ENCODE measurements at regions not wholly inside any gene's neighbourhood (a gene's known extent, or its start where the extent isn't known, plus 50 kb on each side); places are given as distances from the start of the nearest gene placed in this dataset.
"Not testable (repeated sequence)": the region's sequence is repeated elsewhere in the genome, so short reads cannot be mapped to it uniquely, and the experiment has no call there.

DNA sequence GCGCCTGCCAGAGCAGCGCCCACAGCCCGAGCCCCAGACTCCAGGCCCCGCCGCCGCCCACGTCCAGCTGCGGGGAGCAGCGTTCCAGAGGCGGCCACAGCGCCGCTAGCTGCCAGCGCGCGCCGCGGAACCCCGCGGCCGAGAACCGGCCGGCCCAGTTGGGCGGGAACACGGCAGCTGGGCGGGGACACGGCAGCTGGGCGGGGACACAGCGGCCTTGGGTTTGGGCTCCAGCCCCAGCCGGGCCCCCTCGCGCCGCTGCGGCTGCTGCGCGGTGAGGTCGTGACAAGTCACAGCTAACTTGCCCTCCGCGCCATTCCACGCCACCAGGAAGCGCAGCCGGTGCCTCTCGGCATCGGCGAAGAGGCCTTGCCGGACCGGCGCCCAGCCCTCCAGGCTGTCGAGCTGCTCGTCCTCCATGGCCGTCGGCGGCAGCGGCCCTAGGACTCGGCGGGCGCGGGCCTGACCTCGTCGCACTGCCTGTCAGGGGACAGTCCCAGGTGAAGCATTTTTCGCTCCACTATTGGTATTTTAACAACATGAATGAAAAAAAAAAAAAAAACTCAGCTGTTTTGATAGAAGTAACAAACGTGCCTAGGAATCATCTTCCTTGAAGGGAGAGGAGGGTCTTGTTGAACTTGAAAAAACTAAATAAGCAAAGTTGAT lies 56.6 kb upstream of the GOLGA8N start:
- DNase-seq (ENCODE audit: low spot score): peak; percentile 6

DNA sequence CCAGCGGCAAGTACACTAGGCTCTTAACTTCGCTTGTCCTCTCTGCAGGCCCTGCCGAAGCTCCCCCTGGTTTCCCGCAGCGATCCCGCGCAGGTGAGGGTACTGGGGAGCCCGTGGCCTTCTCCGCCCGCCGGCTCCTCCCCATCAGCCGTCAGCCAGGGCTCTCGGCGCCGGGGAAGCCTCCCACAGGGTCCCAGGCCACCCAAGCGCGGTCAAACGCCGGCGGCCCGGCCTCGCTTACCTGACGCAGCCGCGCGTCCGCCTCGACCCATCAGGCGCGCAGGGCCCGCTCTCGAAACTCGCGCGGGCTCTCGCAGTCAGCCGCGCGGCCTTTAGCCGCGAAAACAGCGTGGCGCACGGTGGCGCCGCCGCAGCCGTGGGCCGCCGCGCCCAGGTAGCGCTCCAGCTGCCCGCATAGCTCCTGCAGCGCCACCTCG lies 57.2 kb upstream of the GOLGA8N start:
- not testable (repeated sequence) for DNase-seq (ENCODE audit: low spot score)

DNA sequence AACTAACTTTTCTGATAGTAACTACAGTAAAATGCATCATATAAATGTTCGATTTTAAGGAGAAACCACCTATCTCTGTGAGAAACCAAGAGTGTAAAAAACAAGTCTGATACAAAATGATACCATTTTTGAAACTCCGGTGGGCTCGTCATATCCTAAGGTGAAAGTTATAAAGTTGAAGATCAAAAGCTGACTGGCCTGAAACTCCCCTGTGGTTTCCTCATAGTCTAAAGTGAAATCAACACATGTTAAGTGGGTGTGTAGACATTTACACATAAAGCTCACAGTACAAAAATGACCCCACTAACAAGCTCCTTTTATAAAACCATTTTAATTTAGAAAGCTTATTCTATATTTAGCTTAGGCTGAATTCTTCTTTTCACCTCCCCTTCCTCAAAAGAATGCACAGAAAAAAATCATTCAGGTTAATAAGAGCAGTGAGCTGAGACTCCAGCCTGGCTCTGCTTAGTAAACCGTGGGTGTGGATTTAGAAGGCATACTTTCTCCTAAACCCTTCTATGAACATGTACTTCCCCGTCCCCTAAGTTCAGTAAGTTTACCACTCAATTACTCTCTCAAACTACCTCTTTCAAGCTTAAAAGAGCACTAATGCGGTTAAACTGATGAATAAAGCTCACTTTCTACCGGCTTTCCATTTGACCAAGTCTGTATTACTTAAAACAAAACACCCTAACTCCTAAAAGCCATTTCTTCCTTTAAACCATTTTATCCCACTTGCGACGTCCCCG lies 57.9 kb upstream of the GOLGA8N start:
- DNase-seq (ENCODE audit: low spot score): not testable (repeated sequence)

DNA sequence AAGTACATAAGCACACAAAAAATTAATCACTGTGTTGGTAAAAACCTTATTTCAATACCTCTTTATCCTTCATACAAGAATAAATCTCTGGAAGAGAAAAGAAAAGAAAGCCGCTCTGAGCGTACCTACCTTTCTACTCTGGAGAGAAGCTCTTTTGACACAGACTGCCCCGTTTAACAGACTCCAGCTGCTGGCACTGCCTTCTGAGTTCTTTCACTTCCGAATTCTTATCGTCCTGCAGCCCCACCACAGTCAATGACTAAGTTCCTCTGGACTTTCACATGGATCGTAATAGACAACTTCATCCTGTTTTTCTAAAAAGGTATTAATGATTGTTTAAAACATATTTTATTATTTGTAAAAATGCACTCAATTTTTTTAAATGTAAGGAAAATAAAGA lies 67.5 kb upstream of the GOLGA8O start:
- DNase-seq (ENCODE audit: low spot score): not testable (repeated sequence)

DNA sequence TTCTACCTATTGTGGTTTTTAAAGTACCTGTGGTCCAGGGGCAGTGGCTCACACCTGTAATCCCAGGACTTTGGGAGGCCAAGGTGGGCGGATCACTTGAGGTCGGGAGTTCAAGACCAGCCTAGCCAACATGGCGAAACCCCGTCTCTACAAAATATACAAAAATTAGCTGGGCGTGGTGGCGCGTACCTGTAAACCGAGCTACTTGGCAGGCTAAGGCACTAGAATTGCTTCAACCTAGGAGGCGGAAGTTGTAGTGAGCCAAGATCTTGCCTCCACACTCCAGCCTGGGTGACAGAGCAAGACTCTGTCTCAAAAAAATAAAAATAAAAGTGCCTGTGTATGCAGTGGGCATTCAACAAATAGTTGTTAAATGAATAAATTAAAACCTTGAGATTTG lies 67.0 kb upstream of the GOLGA8O start:
- not testable (repeated sequence) for DNase-seq (ENCODE audit: low spot score)

DNA sequence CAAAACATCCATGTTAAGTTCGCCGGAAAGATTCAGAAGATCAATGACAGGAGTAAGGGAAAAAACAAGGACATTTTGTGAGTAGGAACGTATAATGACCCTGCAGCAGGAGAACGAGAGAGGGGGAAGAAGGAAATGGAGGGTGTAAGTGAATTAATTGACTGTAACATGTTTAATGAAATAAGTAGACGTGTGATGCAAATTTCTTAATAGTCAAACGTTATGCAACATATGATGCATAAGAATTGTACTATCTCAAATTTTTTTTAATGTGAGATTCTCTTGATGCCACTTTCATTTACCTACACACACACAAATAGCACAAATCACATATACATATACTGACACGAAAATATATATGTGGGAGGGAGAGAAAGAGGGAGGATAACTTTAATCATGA lies 63.5 kb upstream of the GOLGA8O start:
- DNase-seq (ENCODE audit: low spot score): not testable (repeated sequence)

DNA sequence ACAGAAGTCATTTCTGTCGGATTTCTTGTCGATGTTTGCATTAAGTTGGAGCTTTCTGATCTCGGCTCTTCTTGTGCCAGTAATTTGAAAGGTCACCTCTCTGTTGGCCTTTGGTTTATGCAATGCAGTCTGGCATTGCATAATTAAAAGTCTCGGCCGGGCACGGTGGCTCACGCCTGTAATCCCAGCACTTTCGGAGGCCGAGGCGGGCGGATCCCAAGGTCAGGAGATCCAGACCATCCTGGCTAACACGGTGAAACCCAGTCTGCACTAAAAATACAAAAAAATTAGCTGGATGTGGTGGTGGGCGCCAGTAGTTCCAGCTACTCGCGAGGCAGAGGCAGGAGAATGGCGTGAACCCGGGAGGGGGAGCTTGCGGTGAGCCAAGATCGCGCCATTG lies 62.6 kb upstream of the GOLGA8O start:
- DNase-seq (ENCODE audit: low spot score): not testable (repeated sequence)

DNA sequence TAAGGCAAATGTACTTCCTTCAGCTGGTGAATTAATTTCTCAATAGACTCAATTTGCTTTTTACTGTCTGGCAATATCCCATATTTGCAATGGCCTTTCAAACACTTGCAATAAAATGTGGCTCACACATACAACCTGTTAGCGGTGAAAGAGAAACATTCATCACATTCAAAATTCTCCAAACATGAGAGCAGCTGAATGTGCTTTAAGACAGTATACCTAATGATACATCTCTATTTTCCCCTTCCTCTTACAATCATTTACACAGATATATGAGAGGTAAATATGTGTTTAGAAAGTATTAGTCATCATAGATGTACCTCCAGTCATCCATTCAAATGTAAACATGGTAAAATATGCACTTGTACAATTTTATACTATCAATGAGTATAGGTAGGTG lies 61.5 kb upstream of the GOLGA8O start:
- DNase-seq (ENCODE audit: low spot score): not testable (repeated sequence)

DNA sequence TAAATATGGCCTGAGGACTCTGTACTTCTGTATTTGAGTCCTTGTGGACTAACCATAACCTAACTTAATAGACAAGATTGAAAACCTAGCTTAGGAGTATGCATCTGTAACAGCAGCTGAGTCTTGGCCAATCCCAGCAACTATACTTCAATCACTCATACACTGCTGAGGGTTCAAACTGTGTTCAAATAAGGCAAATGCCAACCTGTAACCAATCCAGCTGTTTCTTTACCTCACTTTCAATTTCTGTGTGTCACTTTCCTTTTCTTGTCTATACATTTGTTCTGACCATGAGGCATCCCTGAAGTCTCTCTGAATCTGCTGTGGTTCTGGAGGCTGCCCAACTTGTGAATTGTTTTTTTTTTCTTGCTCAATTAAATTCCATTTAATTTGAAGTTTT lies 57.9 kb upstream of the GOLGA8O start:
- DNase-seq (ENCODE audit: low spot score): not testable (repeated sequence)

DNA sequence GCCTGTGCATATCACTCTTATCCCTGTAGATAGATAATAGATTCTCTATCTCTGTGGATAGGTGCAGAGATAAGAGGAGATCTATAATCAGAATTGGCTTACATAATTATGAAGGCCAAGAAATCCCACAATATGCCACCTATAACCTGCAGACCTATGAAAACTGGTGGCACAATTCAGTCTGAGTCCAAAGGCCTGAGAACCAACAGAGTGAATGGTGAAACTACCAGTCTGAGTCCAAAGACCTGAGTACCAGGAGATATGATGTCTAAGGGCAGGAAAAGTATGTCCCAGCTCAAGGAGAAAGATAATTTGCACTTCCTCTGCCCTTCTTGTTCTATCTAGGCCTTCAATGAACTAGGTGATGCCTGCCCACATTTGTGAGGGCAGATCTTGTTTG lies 54.6 kb upstream of the GOLGA8O start:
- not testable (repeated sequence) for DNase-seq (ENCODE audit: low spot score)

DNA sequence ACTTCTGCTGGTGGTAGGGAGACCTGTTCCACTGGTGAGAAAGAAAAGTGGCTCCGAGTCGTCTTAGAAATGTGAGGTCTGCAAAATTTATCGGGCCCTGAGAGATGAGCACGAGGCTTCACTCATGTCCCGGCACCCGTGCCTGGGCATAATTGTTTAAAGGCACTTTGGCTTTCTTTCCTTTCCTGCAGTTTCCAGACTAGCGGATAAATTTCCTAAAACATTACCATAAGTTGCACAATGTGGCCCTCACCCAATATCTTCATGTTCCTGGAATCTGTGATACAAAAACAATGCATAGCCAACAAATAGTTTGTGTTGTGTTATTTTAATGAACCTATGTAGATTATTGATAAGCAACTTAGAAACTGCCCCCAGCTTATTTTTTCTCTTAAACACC lies 52.6 kb upstream of the GOLGA8O start:
- DNase-seq (ENCODE audit: low spot score): not testable (repeated sequence)

DNA sequence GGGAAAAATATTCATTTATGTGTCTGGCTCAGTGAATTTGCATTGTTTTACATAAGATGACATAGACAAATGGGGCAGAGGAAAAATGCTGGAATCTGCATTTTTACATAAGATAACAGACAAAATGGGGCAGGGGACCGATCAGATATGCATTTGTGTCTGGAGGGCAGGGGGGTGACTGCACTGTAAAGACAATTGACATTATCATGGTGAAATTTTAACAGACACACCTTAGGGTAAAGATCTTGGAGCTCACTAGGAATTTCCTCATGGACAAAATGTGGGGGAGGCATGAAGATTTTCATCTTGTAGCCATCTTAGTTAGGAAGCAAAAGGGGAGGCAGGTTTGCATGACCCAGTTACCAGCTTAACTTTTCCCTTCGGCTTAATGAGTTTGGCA lies 51.4 kb upstream of the GOLGA8O start:
- not testable (repeated sequence) for DNase-seq (ENCODE audit: low spot score)

DNA sequence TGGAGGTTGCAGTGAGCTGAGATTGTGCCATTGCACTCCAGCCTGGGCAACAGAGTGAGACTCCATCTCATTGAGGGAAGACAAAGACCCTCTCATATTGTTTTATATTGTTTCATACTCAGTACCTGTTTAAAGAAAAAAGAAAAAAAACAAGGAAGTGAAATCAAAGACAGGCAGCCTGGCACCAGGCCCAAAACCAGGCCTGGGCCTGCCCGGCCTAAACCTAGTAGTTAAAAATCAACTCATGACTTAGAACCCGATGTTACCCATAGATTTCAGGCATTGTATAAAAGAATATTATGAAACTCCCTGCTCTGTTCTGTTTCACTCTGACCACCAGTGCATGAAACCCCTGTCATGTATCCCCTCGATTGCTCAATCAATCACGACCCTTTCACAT lies 50.2 kb upstream of the GOLGA8O start:
- not testable (repeated sequence) for DNase-seq (ENCODE audit: low spot score)

All from hematopoietic multipotent progenitor cell treated with erythropoietin and hydrocortisone succinate and interleukin-3 and kit ligand, for 15 days (in vitro differentiated cells).